ENCODE measurements at regions not wholly inside any gene's neighbourhood (a gene's known extent, or its start where the extent isn't known, plus 50 kb on each side); places are given as distances from the start of the nearest gene placed in this dataset.
"Not testable (repeated sequence)": the region's sequence is repeated elsewhere in the genome, so short reads cannot be mapped to it uniquely, and the experiment has no call there.

GRCh38 chr5:163106098-163106497 lies 331.3 kb upstream of the CCNG1 start:
- in situ Hi-C loops (cut with HindIII; ENCODE audit: low pct_unique_long_range_greater_than_20kb, low sequenced_read_pairs): no loop called here
- DNase-seq (ENCODE audit: low read depth, low spot score): no peak

- in situ Hi-C loops (cut with HindIII; ENCODE audit: low pct_unique_long_range_greater_than_20kb, low sequenced_read_pairs): no loop called here
- no peak for DNase-seq (ENCODE audit: low read depth, low spot score)
Observed at GRCh38 chr5:163108351-163108750, 329.0 kb upstream of the CCNG1 start.

GRCh38 chr5:163115011-163115410 lies 322.4 kb upstream of the CCNG1 start:
- DNase-seq (ENCODE audit: low read depth, low spot score): no peak
- in situ Hi-C loops (cut with HindIII; ENCODE audit: low pct_unique_long_range_greater_than_20kb, low sequenced_read_pairs): no loop called here

GRCh38 chr5:163116618-163117017 lies 320.8 kb upstream of the CCNG1 start:
- in situ Hi-C loops (cut with HindIII; ENCODE audit: low pct_unique_long_range_greater_than_20kb, low sequenced_read_pairs): not testable (repeated sequence)

GRCh38 chr5:163134061-163134460 lies 303.3 kb upstream of the CCNG1 start:
- in situ Hi-C loops (cut with HindIII; ENCODE audit: low pct_unique_long_range_greater_than_20kb, low sequenced_read_pairs): no loop called here

More at GRCh38 chr5:163116618-163117017, 320.8 kb upstream of the CCNG1 start:
- DNase-seq (ENCODE audit: low read depth, low spot score): not testable (repeated sequence)

GRCh38 chr5:163135849-163136248 lies 301.5 kb upstream of the CCNG1 start:
- no peak for DNase-seq (ENCODE audit: low read depth, low spot score)
- in situ Hi-C loops (cut with HindIII; ENCODE audit: low pct_unique_long_range_greater_than_20kb, low sequenced_read_pairs): no loop called here

More at GRCh38 chr5:163134061-163134460, 303.3 kb upstream of the CCNG1 start:
- no peak for DNase-seq (ENCODE audit: low read depth, low spot score)

- in situ Hi-C loops (cut with HindIII; ENCODE audit: low pct_unique_long_range_greater_than_20kb, low sequenced_read_pairs): no loop called here
Observed at GRCh38 chr5:163161512-163161911, 275.9 kb upstream of the CCNG1 start.

GRCh38 chr5:163162645-163163044 lies 274.8 kb upstream of the CCNG1 start:
- in situ Hi-C loops (cut with HindIII; ENCODE audit: low pct_unique_long_range_greater_than_20kb, low sequenced_read_pairs): no loop called here

More at GRCh38 chr5:163161512-163161911, 275.9 kb upstream of the CCNG1 start:
- no peak for DNase-seq (ENCODE audit: low read depth, low spot score)

GRCh38 chr5:163163858-163164257 lies 273.5 kb upstream of the CCNG1 start:
- in situ Hi-C loops (cut with HindIII; ENCODE audit: low pct_unique_long_range_greater_than_20kb, low sequenced_read_pairs): no loop called here
- no peak for DNase-seq (ENCODE audit: low read depth, low spot score)

More at GRCh38 chr5:163162645-163163044, 274.8 kb upstream of the CCNG1 start:
- no peak for DNase-seq (ENCODE audit: low read depth, low spot score)

GRCh38 chr5:163165277-163165676 lies 272.1 kb upstream of the CCNG1 start:
- in situ Hi-C loops (cut with HindIII; ENCODE audit: low pct_unique_long_range_greater_than_20kb, low sequenced_read_pairs): no loop called here

GRCh38 chr5:163170161-163170560 lies 267.2 kb upstream of the CCNG1 start:
- in situ Hi-C loops (cut with HindIII; ENCODE audit: low pct_unique_long_range_greater_than_20kb, low sequenced_read_pairs); DNase-seq (ENCODE audit: low read depth, low spot score): not testable (repeated sequence)

More at GRCh38 chr5:163165277-163165676, 272.1 kb upstream of the CCNG1 start:
- DNase-seq (ENCODE audit: low read depth, low spot score): no peak

- in situ Hi-C loops (cut with HindIII; ENCODE audit: low pct_unique_long_range_greater_than_20kb, low sequenced_read_pairs): no loop called here
- no peak for DNase-seq (ENCODE audit: low read depth, low spot score)
Observed at GRCh38 chr5:163172540-163173338, 264.7 kb upstream of the CCNG1 start.

GRCh38 chr5:163177971-163178370 lies 259.4 kb upstream of the CCNG1 start:
- in situ Hi-C loops (cut with HindIII; ENCODE audit: low pct_unique_long_range_greater_than_20kb, low sequenced_read_pairs): no loop called here

GRCh38 chr5:163185315-163185714 lies 252.1 kb upstream of the CCNG1 start:
- in situ Hi-C loops (cut with HindIII; ENCODE audit: low pct_unique_long_range_greater_than_20kb, low sequenced_read_pairs): no loop called here
- no peak for DNase-seq (ENCODE audit: low read depth, low spot score)

More at GRCh38 chr5:163177971-163178370, 259.4 kb upstream of the CCNG1 start:
- no peak for DNase-seq (ENCODE audit: low read depth, low spot score)

GRCh38 chr5:163189023-163189553 lies 248.3 kb upstream of the CCNG1 start:
- in situ Hi-C loops (cut with HindIII; ENCODE audit: low pct_unique_long_range_greater_than_20kb, low sequenced_read_pairs): no loop called here
- DNase-seq (ENCODE audit: low read depth, low spot score): no peak

GRCh38 chr5:163190283-163190682 lies 247.1 kb upstream of the CCNG1 start:
- in situ Hi-C loops (cut with HindIII; ENCODE audit: low pct_unique_long_range_greater_than_20kb, low sequenced_read_pairs): no loop called here
- no peak for DNase-seq (ENCODE audit: low read depth, low spot score)

- in situ Hi-C loops (cut with HindIII; ENCODE audit: low pct_unique_long_range_greater_than_20kb, low sequenced_read_pairs): no loop called here
- DNase-seq (ENCODE audit: low read depth, low spot score): no peak
Observed at GRCh38 chr5:163190784-163191183, 246.6 kb upstream of the CCNG1 start.

GRCh38 chr5:163193886-163194285 lies 243.5 kb upstream of the CCNG1 start:
- in situ Hi-C loops (cut with HindIII; ENCODE audit: low pct_unique_long_range_greater_than_20kb, low sequenced_read_pairs): no loop called here
- DNase-seq (ENCODE audit: low read depth, low spot score): no peak

- DNase-seq (ENCODE audit: low read depth, low spot score): no peak
- in situ Hi-C loops (cut with HindIII; ENCODE audit: low pct_unique_long_range_greater_than_20kb, low sequenced_read_pairs): no loop called here
Observed at GRCh38 chr5:163205645-163206044, 231.8 kb upstream of the CCNG1 start.

Measured in SK-MEL-5 (cell line).